Calu3 (cell line): ENCODE measurements at regions not wholly inside any gene's neighbourhood (a gene's known extent, or its start where the extent isn't known, plus 50 kb on each side); places are given as distances from the start of the nearest gene placed in this dataset.

ENCODE experiments used
- BruUV-seq: library from RNA; stranded (reverse); fragments of 400-500 nt; replicated peaks from 2 replicates; lab custom pipeline; 2021; lab: Mats Ljungman, UMichigan
- CTCF ChIA-PET: fragments of 300-600 bp; sonication (Branson Sonifier 250); formaldehyde crosslinking; loops from one replicate; lab custom pipeline; 2022; ENCODE audit warnings: antibody characterized with exemption; lab: Charles Lee
- DNase-seq: peaks from one replicate; pipeline ENCODE4 v3.0.0; 2022
- H3K27ac Mint-ChIP-seq: one replicate; pipeline ENCODE4 v1.8.0; 2022; ENCODE audit warnings: mixed read lengths; ENCODE audit not compliant: unreplicated experiment
- H3K27me3 Mint-ChIP-seq: one replicate; pipeline ENCODE4 v1.8.0; 2022; ENCODE audit warnings: mixed read lengths; ENCODE audit not compliant: unreplicated experiment
- H3K36me3 Mint-ChIP-seq: one replicate; pipeline ENCODE4 v1.8.0; 2022; ENCODE audit warnings: mild to moderate bottlenecking, moderate library complexity, mixed read lengths; ENCODE audit not compliant: insufficient read depth, unreplicated experiment
- H3K4me1 Mint-ChIP-seq: one replicate; pipeline ENCODE4 v1.8.0; 2022; ENCODE audit warnings: mild to moderate bottlenecking, low read depth, mixed read lengths; ENCODE audit not compliant: unreplicated experiment
- H3K4me3 Mint-ChIP-seq: one replicate; pipeline ENCODE4 v1.8.0; 2022; ENCODE audit warnings: mild to moderate bottlenecking, low read depth, moderate library complexity, mixed read lengths; ENCODE audit not compliant: unreplicated experiment
- H3K9me3 Mint-ChIP-seq: one replicate; pipeline ENCODE4 v1.8.0; 2022; ENCODE audit warnings: low read depth, mixed read lengths; ENCODE audit not compliant: unreplicated experiment
- CTCF ChIP-seq: fragments of 200-600 bp; IDR thresholded peaks from one replicate; pipeline ENCODE4 v1.8.0; 2022; ENCODE audit warnings: antibody characterized with exemption; ENCODE audit not compliant: unreplicated experiment
- intact Hi-C: fragments of 100-400 bp; cut with micrococcal nuclease; formaldehyde crosslinking; loops from one replicate; pipeline ENCODE4 v1.10.0; 2022; ENCODE audit not compliant: unreplicated experiment

- Mint-ChIP-seq H3K4me3 (no peak overlapping the region), H3K27ac (no peak overlapping the region), H3K4me1 (peaks cover 9% of the 10 kb centered on the region), H3K9me3 (peaks cover 8% of the 10 kb centered on the region), H3K36me3 (no peaks in the 10 kb centered on the region), H3K27me3 (no peaks in the 10 kb centered on the region)
- CTCF ChIA-PET = no interaction called here
- intact Hi-C loops = no loop called here
- BruUV-seq = no TSS peak
- DNase-seq = no peak
- TF ChIP-seq CTCF = no peak
Measured at GRCh38 chr10:107741971-107742370, 577.5 kb upstream of the SORCS1 start.

GRCh38 chr10:107740962-107741690, 576.6 kb upstream of the SORCS1 start:
- Mint-ChIP-seq H3K9me3 (peaks cover 6% of the 10 kb centered on the region), H3K27me3 (no peaks in the 10 kb centered on the region), H3K4me3 (peak overlapping the region; percentile 25), H3K27ac (peak overlapping the region; percentile 36), H3K36me3 (no peaks in the 10 kb centered on the region), H3K4me1 (peaks cover 9% of the 10 kb centered on the region)
- TF ChIP-seq CTCF = no peak
- no peak for DNase-seq
- intact Hi-C loops = no loop called here
- CTCF ChIA-PET = no interaction called here
- BruUV-seq = no TSS peak

GRCh38 chr10:107739951-107740350, 575.4 kb upstream of the SORCS1 start:
- H3K36me3 Mint-ChIP-seq = no peaks in the 10 kb centered on the region
- H3K4me1 Mint-ChIP-seq = peaks cover 9% of the 10 kb centered on the region
- peaks cover 5% of the 10 kb centered on the region for H3K9me3 Mint-ChIP-seq
- CTCF ChIA-PET = no interaction called here
- intact Hi-C loops = no loop called here
- TF ChIP-seq CTCF = no peak
- DNase-seq = no peak
- no peak overlapping the region for H3K4me3 Mint-ChIP-seq
- no peaks in the 10 kb centered on the region for H3K27me3 Mint-ChIP-seq
- no TSS peak for BruUV-seq
- no peak overlapping the region for H3K27ac Mint-ChIP-seq

GRCh38 chr10:107733328-107734130, 569.0 kb upstream of the SORCS1 start:
- DNase-seq = no peak
- Mint-ChIP-seq H3K27ac (no peak overlapping the region), H3K4me3 (no peak overlapping the region), H3K27me3 (no peaks in the 10 kb centered on the region), H3K9me3 (peaks cover 8% of the 10 kb centered on the region), H3K36me3 (no peaks in the 10 kb centered on the region), H3K4me1 (peaks cover 15% of the 10 kb centered on the region)
- TF ChIP-seq CTCF = no peak
- no TSS peak for BruUV-seq
- CTCF ChIA-PET = no interaction called here
- intact Hi-C loops = no loop called here
